HG03558 (cell line): ENCODE measurements at regions not wholly inside any gene's neighbourhood (a gene's known extent, or its start where the extent isn't known, plus 50 kb on each side); places are given as distances from the start of the nearest gene placed in this dataset.
"Not testable (repeated sequence)": the region's sequence is repeated elsewhere in the genome, so short reads cannot be mapped to it uniquely, and the experiment has no call there.

Experiments used
- ATAC-seq: cut with Tn5 transposase; IDR thresholded peaks from one replicate; pipeline ENCODE4 v1.9.1; 2021; ENCODE audit warnings: moderate number of reproducible peaks; ENCODE audit not compliant: unreplicated experiment; ENCODE audit errors: extremely low read depth

GRCh38 chr16:51986717-51987116, 560.2 kb downstream of the TOX3 start:
- no peak for ATAC-seq

GRCh38 chr16:51986301-51986700, 560.6 kb downstream of the TOX3 start:
- ATAC-seq: no peak

GRCh38 chr16:51985126-51985525, 561.8 kb downstream of the TOX3 start:
- ATAC-seq: no peak

- ATAC-seq: no peak
These were observed 562.5 kb downstream of the TOX3 start for GRCh38 chr16:51984395-51984794.

GRCh38 chr16:51982715-51983680, 563.9 kb downstream of the TOX3 start:
- ATAC-seq: no peak

- no peak for ATAC-seq
These were observed 565.2 kb downstream of the TOX3 start for GRCh38 chr16:51981725-51982124.

GRCh38 chr16:51977506-51977905, 569.4 kb downstream of the TOX3 start:
- not testable (repeated sequence) for ATAC-seq

- ATAC-seq: no peak
These were observed 575.8 kb downstream of the TOX3 start for GRCh38 chr16:51971184-51971583.

- no peak for ATAC-seq
These were observed 578.2 kb downstream of the TOX3 start for GRCh38 chr16:51968749-51969148.

GRCh38 chr16:51967646-51968045, 579.3 kb downstream of the TOX3 start:
- ATAC-seq: no peak

- no peak for ATAC-seq
These were observed 586.0 kb downstream of the TOX3 start for GRCh38 chr16:51960931-51961330.

GRCh38 chr16:51953286-51953985, 593.5 kb downstream of the TOX3 start:
- ATAC-seq: no peak

GRCh38 chr16:51952500-51952899, 594.4 kb downstream of the TOX3 start:
- no peak for ATAC-seq

- no peak for ATAC-seq
These were observed 595.2 kb downstream of the TOX3 start for GRCh38 chr16:51951668-51952298.

- no peak for ATAC-seq
These were observed 596.7 kb downstream of the TOX3 start for GRCh38 chr16:51950118-51950780.

- no peak for ATAC-seq
These were observed 597.7 kb downstream of the TOX3 start for GRCh38 chr16:51949282-51949681.

- ATAC-seq: no peak
These were observed 605.5 kb downstream of the TOX3 start for GRCh38 chr16:51941412-51941811.

GRCh38 chr16:51940183-51940582, 606.8 kb downstream of the TOX3 start:
- ATAC-seq: no peak

GRCh38 chr16:51939378-51939871, 607.5 kb downstream of the TOX3 start:
- ATAC-seq: no peak

GRCh38 chr16:51938861-51939260, 608.1 kb downstream of the TOX3 start:
- no peak for ATAC-seq
